Left lung (tissue), 4 donors: ENCODE measurements at regions not wholly inside any gene's neighbourhood (a gene's known extent, or its start where the extent isn't known, plus 50 kb on each side); places are given as distances from the start of the nearest gene placed in this dataset.

Experiments
- ATAC-seq: fragments of 200-7000 bp; cut with Tn5 transposase; one replicate; pipeline ENCODE4 v1.9.1; 2020; ENCODE audit warnings: moderate library complexity
- DNase-seq, 4 donors: peaks; one replicate each; pipeline ENCODE4 v3.0.0-alpha.2; 2013 to 2020
- H3K27ac ChIP-seq, 2 donors: fragments of 200-600 bp; sonication (generic) in 1 of 2; one replicate each; pipeline versions ENCODE4 v1.5.0 to v1.8.0; 2020 to 2021
- H3K27me3 ChIP-seq, 2 donors: fragments of 200-600 bp; sonication (generic) in 1 of 2; one replicate each; pipeline versions ENCODE4 v1.5.0 to v1.8.0; 2020 to 2021
- H3K36me3 ChIP-seq, 2 donors: fragments of 200-600 bp; sonication (generic) in 1 of 2; one replicate each; pipeline versions ENCODE4 v1.5.0 to v1.8.0; 2020 to 2021
- H3K4me1 ChIP-seq, 2 donors: fragments of 200-600 bp; one replicate each; pipeline ENCODE4 v1.8.0; 2021
- H3K4me3 ChIP-seq, 2 donors: fragments of 200-600 bp; sonication (generic) in 1 of 2; one replicate each; pipeline versions ENCODE4 v1.5.0 to v1.8.0; 2020 to 2021; ENCODE audit warnings: mild to moderate bottlenecking in 1 of 2
- H3K9me3 ChIP-seq, 2 donors: fragments of 200-600 bp; sonication (generic) in 1 of 2; one replicate each; pipeline versions ENCODE4 v1.5.0 to v1.8.0; 2020 to 2021
- CTCF ChIP-seq, 2 donors: fragments of 200-600 bp; sonication (generic) in 1 of 2; IDR thresholded peaks; one replicate each; pipeline versions ENCODE4 v1.5.0 to v1.8.0; 2021; ENCODE audit warnings: antibody characterized with exemption in 2 of 2
- intact Hi-C, 2 donors: fragments of 100-400 bp; cut with DNase I; formaldehyde crosslinking; loops; one replicate each; pipeline versions ENCODE4 v1.11.2 to v1.14.2; 2022
- donor health status: DM: no; HTN: yes; CAD: no.
- donor health status: DM: no; HTN: no; CAD: no.

- H3K27ac ChIP-seq: peak overlapping the region in 1 of 2 donors; percentile 7
- H3K36me3 ChIP-seq: no peaks in the 10 kb centered on the region
- H3K4me1 ChIP-seq: peaks cover 0 to 10% of the 10 kb centered on the region in 2 donors
- H3K27me3 ChIP-seq: no peaks in the 10 kb centered on the region
- peak in 2 of 4 donors; percentile 1 to 56 for DNase-seq
- intact Hi-C loops: no loop called here
- TF ChIP-seq CTCF (IDR thresholded peaks at IDR 0.05): no peak
- ATAC-seq: no peak
- no peaks in the 10 kb centered on the region for H3K9me3 ChIP-seq
- no peak overlapping the region for H3K4me3 ChIP-seq
These were observed 230.0 kb downstream of the CTTN start for GRCh38 chr11:70628176-70628854.

GRCh38 chr11:70628855-70629844 lies 230.8 kb downstream of the CTTN start:
- DNase-seq (peak; percentile 35 to 75 (median 55)), ATAC-seq (peak; percentile 80)
- Histone ChIP-seq H3K4me3 (no peak overlapping the region), H3K36me3 (no peaks in the 10 kb centered on the region), H3K4me1 (peaks cover 0 to 10% of the 10 kb centered on the region in 2 donors), H3K9me3 (no peaks in the 10 kb centered on the region), H3K27me3 (no peaks in the 10 kb centered on the region), H3K27ac (peak overlapping the region in 1 of 2 donors; percentile 7)
- no peak for TF ChIP-seq CTCF (IDR thresholded peaks at IDR 0.05)
- intact Hi-C loops: no loop called here

GRCh38 chr11:70630068-70630467 lies 231.7 kb downstream of the CTTN start:
- Histone ChIP-seq H3K4me3 (no peak overlapping the region), H3K4me1 (peaks cover 0 to 10% of the 10 kb centered on the region in 2 donors), H3K9me3 (no peaks in the 10 kb centered on the region), H3K27me3 (no peaks in the 10 kb centered on the region), H3K27ac (no peak overlapping the region), H3K36me3 (no peaks in the 10 kb centered on the region)
- TF ChIP-seq CTCF (IDR thresholded peaks at IDR 0.05): no peak
- ATAC-seq (no peak), DNase-seq (peak in 1 of 4 donors; percentile 59)
- intact Hi-C loops: no loop called here

GRCh38 chr11:70630816-70631623 lies 232.7 kb downstream of the CTTN start:
- Histone ChIP-seq H3K27ac (no peak overlapping the region), H3K4me1 (peaks cover 0 to 10% of the 10 kb centered on the region in 2 donors), H3K27me3 (no peaks in the 10 kb centered on the region), H3K36me3 (no peaks in the 10 kb centered on the region), H3K4me3 (no peak overlapping the region), H3K9me3 (no peaks in the 10 kb centered on the region)
- no peak for ATAC-seq
- peak in 1 of 4 donors; percentile 50 for DNase-seq
- no peak for TF ChIP-seq CTCF (IDR thresholded peaks at IDR 0.05)
- intact Hi-C loops: no loop called here
